RWPE2 (cell line): ENCODE measurements at regions not wholly inside any gene's neighbourhood (a gene's known extent, or its start where the extent isn't known, plus 50 kb on each side); places are given as distances from the start of the nearest gene placed in this dataset.

ENCODE experiments used
- ATAC-seq: fragments of 200-7000 bp; cut with Tn5 transposase; 3 replicates; pipeline ENCODE4 v1.9.1; 2021; ENCODE audit warnings: low read depth
- DNase-seq: peaks from one replicate; pipeline ENCODE4 v3.0.0-alpha.2; 2020; ENCODE audit warnings: low spot score
- H3K27ac ChIP-seq: fragments of 450-650 bp; 2 replicates; pipeline ENCODE4 v1.5.1; 2017; ENCODE audit warnings: mild to moderate bottlenecking; ENCODE audit not compliant: poor library complexity, severe bottlenecking
- H3K27me3 ChIP-seq: fragments of 250-450 bp; sonication (Bioruptor Pico); 2 replicates; pipeline ENCODE4 v1.5.1; 2021; ENCODE audit warnings: mild to moderate bottlenecking, moderate library complexity; ENCODE audit not compliant: insufficient read depth, poor library complexity, severe bottlenecking
- H3K36me3 ChIP-seq: fragments of 250-450 bp; sonication (Bioruptor Pico); 2 replicates; pipeline ENCODE4 v1.5.1; 2020; ENCODE audit warnings: low read depth, mild to moderate bottlenecking, moderate library complexity
- H3K4me1 ChIP-seq: fragments of 250-450 bp; sonication (Bioruptor Pico); 2 replicates; pipeline ENCODE4 v1.5.1; 2021; ENCODE audit warnings: mild to moderate bottlenecking, moderate library complexity; ENCODE audit not compliant: insufficient read depth, poor library complexity, severe bottlenecking
- H3K4me3 ChIP-seq: fragments of 250-450 bp; sonication (Bioruptor Pico); 2 replicates; pipeline ENCODE4 v1.5.1; 2021; ENCODE audit warnings: mild to moderate bottlenecking, moderate library complexity; ENCODE audit not compliant: severe bottlenecking
- H3K9me3 ChIP-seq: fragments of 250-450 bp; sonication (Bioruptor Pico); 2 replicates; pipeline ENCODE4 v1.5.1; 2021; ENCODE audit warnings: mild to moderate bottlenecking, moderate library complexity; ENCODE audit not compliant: severe bottlenecking
- TF ChIP-seq, protein P1 (sequence below): fragments of 450-650 bp; IDR thresholded peaks from one replicate; pipeline ENCODE4 v1.5.1; 2017; ENCODE audit warnings: mild to moderate bottlenecking, moderate library complexity; ENCODE audit not compliant: poor library complexity, severe bottlenecking

- DNase-seq (no peak), ATAC-seq (no peak)
- H3K4me1 ChIP-seq: no peaks in the 10 kb centered on the region
- no peaks in the 10 kb centered on the region for H3K27me3 ChIP-seq
- no peak overlapping the region for H3K27ac ChIP-seq
- no peaks in the 10 kb centered on the region for H3K36me3 ChIP-seq
- peaks cover 3% of the 10 kb centered on the region for H3K9me3 ChIP-seq
- no peak overlapping the region for H3K4me3 ChIP-seq
- TF ChIP-seq, protein P1, sequence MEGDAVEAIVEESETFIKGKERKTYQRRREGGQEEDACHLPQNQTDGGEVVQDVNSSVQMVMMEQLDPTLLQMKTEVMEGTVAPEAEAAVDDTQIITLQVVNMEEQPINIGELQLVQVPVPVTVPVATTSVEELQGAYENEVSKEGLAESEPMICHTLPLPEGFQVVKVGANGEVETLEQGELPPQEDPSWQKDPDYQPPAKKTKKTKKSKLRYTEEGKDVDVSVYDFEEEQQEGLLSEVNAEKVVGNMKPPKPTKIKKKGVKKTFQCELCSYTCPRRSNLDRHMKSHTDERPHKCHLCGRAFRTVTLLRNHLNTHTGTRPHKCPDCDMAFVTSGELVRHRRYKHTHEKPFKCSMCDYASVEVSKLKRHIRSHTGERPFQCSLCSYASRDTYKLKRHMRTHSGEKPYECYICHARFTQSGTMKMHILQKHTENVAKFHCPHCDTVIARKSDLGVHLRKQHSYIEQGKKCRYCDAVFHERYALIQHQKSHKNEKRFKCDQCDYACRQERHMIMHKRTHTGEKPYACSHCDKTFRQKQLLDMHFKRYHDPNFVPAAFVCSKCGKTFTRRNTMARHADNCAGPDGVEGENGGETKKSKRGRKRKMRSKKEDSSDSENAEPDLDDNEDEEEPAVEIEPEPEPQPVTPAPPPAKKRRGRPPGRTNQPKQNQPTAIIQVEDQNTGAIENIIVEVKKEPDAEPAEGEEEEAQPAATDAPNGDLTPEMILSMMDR: no peak
Observed at GRCh38 chr1:4271338-4271998, 371.4 kb upstream of the C1orf174 start.

GRCh38 chr1:4272568-4272967 is 372.5 kb upstream of the C1orf174 start:
- H3K36me3 ChIP-seq: no peaks in the 10 kb centered on the region
- H3K27ac ChIP-seq: no peak overlapping the region
- H3K9me3 ChIP-seq: peaks cover 3% of the 10 kb centered on the region
- TF ChIP-seq, protein P1: no peak
- no peak for DNase-seq
- H3K27me3 ChIP-seq: no peaks in the 10 kb centered on the region
- no peaks in the 10 kb centered on the region for H3K4me1 ChIP-seq
- no peak overlapping the region for H3K4me3 ChIP-seq
- ATAC-seq: no peak

GRCh38 chr1:4273243-4273642 is 373.2 kb upstream of the C1orf174 start:
- DNase-seq (no peak), ATAC-seq (no peak)
- H3K4me3 ChIP-seq: no peak overlapping the region
- no peaks in the 10 kb centered on the region for H3K27me3 ChIP-seq
- TF ChIP-seq, protein P1: no peak
- no peaks in the 10 kb centered on the region for H3K36me3 ChIP-seq
- no peaks in the 10 kb centered on the region for H3K4me1 ChIP-seq
- no peak overlapping the region for H3K27ac ChIP-seq
- peaks cover 3% of the 10 kb centered on the region for H3K9me3 ChIP-seq

DNA sequence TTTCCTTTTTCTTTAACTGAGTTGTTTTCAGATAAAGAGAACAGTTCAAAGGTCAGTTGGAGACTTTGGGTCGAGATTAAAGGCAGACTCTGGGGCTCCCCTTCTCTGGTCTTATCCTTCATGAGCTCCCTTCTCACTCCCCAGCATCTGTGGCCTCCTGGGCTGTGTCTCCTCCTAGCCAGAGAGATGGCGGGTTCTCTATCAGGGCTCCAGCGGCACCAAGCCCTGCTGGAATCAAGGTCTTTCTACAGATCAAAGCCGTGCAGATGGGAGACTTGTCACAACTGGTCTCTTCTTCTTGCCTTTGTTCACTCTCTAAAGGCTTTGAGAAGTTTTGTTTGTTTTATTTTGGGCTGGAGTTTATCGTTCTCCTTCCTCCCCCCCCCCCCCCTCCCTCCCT is 373.7 kb upstream of the C1orf174 start:
- Histone ChIP-seq H3K36me3 (no peaks in the 10 kb centered on the region), H3K27me3 (no peaks in the 10 kb centered on the region), H3K4me1 (no peaks in the 10 kb centered on the region), H3K4me3 (no peak overlapping the region), H3K27ac (no peak overlapping the region), H3K9me3 (peaks cover 3% of the 10 kb centered on the region)
- no peak for ATAC-seq
- no peak for DNase-seq
- TF ChIP-seq, protein P1: no peak

DNA sequence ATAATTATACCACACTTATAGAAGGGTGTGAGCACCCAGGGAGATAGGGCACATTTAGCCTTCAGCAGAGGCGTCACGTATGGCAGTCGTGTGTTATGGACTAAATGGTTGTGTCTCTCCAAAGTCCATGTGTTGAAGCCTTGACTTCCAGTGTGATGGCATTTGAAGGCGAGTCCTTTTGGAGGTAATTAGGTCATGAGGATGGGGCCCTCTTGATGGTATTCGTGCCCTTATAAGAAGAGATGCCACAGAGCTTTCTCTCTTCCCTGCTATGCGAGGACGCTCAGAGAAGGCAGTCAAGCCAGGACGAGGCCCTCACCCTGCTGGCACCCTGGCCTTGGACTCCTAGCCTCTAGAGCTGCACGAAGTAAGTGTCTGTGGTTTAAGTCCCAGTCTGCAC is 375.0 kb upstream of the C1orf174 start:
- Histone ChIP-seq H3K4me1 (no peaks in the 10 kb centered on the region), H3K36me3 (no peaks in the 10 kb centered on the region), H3K4me3 (no peak overlapping the region), H3K9me3 (peaks cover 5% of the 10 kb centered on the region), H3K27ac (no peak overlapping the region), H3K27me3 (no peaks in the 10 kb centered on the region)
- DNase-seq: no peak
- ATAC-seq: no peak
- TF ChIP-seq, protein P1: no peak
